Activated CD4-positive, alpha-beta memory T cell treated with anti-CD3 and anti-CD28 coated beads, Interleukin-2, amount 10 ng/mL, durations not matched to agents 7 days and 5 days (primary cell): ENCODE measurements at regions not wholly inside any gene's neighbourhood (a gene's known extent, or its start where the extent isn't known, plus 50 kb on each side); places are given as distances from the start of the nearest gene placed in this dataset.

Experiments
- CTCF ChIA-PET: fragments of 350-600 bp; sonication (Branson Sonifier 250); formaldehyde crosslinking; loops from one replicate; lab custom pipeline; 2021; ENCODE audit warnings: antibody characterized with exemption, inconsistent platforms; lab: Charles Lee
- POLR2A ChIA-PET: fragments of 350-600 bp; sonication (Branson Sonifier 250); formaldehyde crosslinking; loops from one replicate; lab custom pipeline; 2021; ENCODE audit warnings: antibody characterized with exemption; lab: Charles Lee
- DNase-seq: peaks from one replicate; pipeline ENCODE4 v3.0.0-alpha.2; 2020
- H3K27ac Mint-ChIP-seq: one replicate; pipeline ENCODE4 v1.8.0; 2021; ENCODE audit warnings: mild to moderate bottlenecking, mixed read lengths
- H3K27me3 Mint-ChIP-seq: one replicate; pipeline ENCODE4 v1.8.0; 2021; ENCODE audit warnings: mixed read lengths
- H3K36me3 Mint-ChIP-seq: one replicate; pipeline ENCODE4 v1.8.0; 2021; ENCODE audit warnings: low read depth, mixed read lengths
- H3K4me1 Mint-ChIP-seq: one replicate; pipeline ENCODE4 v1.8.0; 2021; ENCODE audit warnings: mixed read lengths
- H3K4me3 Mint-ChIP-seq: one replicate; pipeline ENCODE4 v1.8.0; 2021; ENCODE audit warnings: mild to moderate bottlenecking, mixed read lengths
- H3K9me3 Mint-ChIP-seq: one replicate; pipeline ENCODE4 v1.8.0; 2021; ENCODE audit warnings: mixed read lengths

- no peaks in the 10 kb centered on the region for H3K36me3 Mint-ChIP-seq
- H3K27me3 Mint-ChIP-seq, result no peaks in the 10 kb centered on the region
- POLR2A ChIA-PET, result no interaction called here
- no peak overlapping the region for H3K4me3 Mint-ChIP-seq
- H3K4me1 Mint-ChIP-seq, result peaks cover 4% of the 10 kb centered on the region
- peaks cover 2% of the 10 kb centered on the region for H3K9me3 Mint-ChIP-seq
- CTCF ChIA-PET, result no interaction called here
- DNase-seq, result no peak
- no peak overlapping the region for H3K27ac Mint-ChIP-seq
Observed at GRCh38 chr7:10034843-10035556, 938.7 kb upstream of the PHF14 start.

DNA sequence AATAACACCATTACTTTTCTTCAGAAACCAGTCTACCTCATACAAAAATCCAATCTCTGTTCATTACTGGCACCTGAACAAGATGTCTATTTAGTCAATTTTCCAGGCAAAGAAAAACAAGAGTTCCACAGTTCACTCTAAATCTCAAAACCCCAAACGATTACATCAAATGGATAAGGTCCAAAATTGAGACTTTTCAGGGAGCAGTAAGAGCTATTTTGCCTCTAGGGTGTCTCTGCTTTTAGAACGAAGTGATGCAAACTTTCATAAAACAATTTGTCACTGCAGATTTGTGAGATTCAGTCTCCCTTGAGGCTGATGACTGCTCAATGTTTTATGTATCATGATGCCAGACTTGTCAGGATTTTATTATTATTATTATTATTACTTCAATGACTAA, 937.0 kb upstream of the PHF14 start:
- H3K36me3 Mint-ChIP-seq, result no peaks in the 10 kb centered on the region
- ChIA-PET CTCF (no interaction called here), POLR2A (no interaction called here)
- peaks cover 4% of the 10 kb centered on the region for H3K4me1 Mint-ChIP-seq
- DNase-seq, result no peak
- H3K27ac Mint-ChIP-seq, result no peak overlapping the region
- H3K9me3 Mint-ChIP-seq, result peaks cover 2% of the 10 kb centered on the region
- no peaks in the 10 kb centered on the region for H3K27me3 Mint-ChIP-seq
- H3K4me3 Mint-ChIP-seq, result no peak overlapping the region

DNA sequence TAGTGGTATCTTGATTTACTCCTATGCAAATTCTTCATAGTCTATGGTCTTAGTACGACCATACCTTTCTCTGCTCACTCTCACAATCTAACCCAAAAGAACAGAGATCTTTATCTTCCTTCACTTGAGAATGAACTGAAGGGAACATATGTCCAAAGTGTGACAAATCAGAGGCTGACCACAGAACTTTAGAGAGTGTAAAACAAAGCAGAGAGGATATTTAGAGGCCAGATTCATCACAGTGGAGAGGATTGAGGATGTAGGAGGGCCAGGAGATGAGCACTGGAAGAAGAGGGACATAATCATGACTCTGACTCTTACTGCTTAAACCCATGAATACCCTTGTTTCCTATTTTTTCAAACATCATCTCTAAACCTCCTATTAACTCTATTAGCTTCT, 935.3 kb upstream of the PHF14 start:
- no peak for DNase-seq
- Mint-ChIP-seq H3K4me1 (peaks cover 4% of the 10 kb centered on the region), H3K36me3 (no peaks in the 10 kb centered on the region), H3K9me3 (peaks cover 2% of the 10 kb centered on the region), H3K27ac (no peak overlapping the region), H3K4me3 (no peak overlapping the region), H3K27me3 (no peaks in the 10 kb centered on the region)
- CTCF ChIA-PET, result no interaction called here
- POLR2A ChIA-PET, result no interaction called here

- Mint-ChIP-seq H3K9me3 (peaks cover 2% of the 10 kb centered on the region), H3K4me3 (no peak overlapping the region), H3K27ac (no peak overlapping the region), H3K27me3 (no peaks in the 10 kb centered on the region), H3K4me1 (no peaks in the 10 kb centered on the region), H3K36me3 (no peaks in the 10 kb centered on the region)
- ChIA-PET POLR2A (no interaction called here), CTCF (no interaction called here)
- DNase-seq, result no peak
Observed at GRCh38 chr7:10040674-10041073, 933.0 kb upstream of the PHF14 start.

GRCh38 chr7:10070899-10071298, 902.8 kb upstream of the PHF14 start:
- H3K36me3 Mint-ChIP-seq, result no peaks in the 10 kb centered on the region
- no peak overlapping the region for H3K4me3 Mint-ChIP-seq
- ChIA-PET CTCF (no interaction called here), POLR2A (no interaction called here)
- H3K27me3 Mint-ChIP-seq, result no peaks in the 10 kb centered on the region
- H3K9me3 Mint-ChIP-seq, result peaks cover 3% of the 10 kb centered on the region
- H3K27ac Mint-ChIP-seq, result no peak overlapping the region
- no peaks in the 10 kb centered on the region for H3K4me1 Mint-ChIP-seq
- no peak for DNase-seq

- Mint-ChIP-seq H3K9me3 (peaks cover 17% of the 10 kb centered on the region), H3K4me1 (no peaks in the 10 kb centered on the region), H3K27me3 (no peaks in the 10 kb centered on the region), H3K36me3 (no peaks in the 10 kb centered on the region), H3K4me3 (no peak overlapping the region), H3K27ac (no peak overlapping the region)
- CTCF ChIA-PET, result no interaction called here
- DNase-seq, result no peak
- POLR2A ChIA-PET, result no interaction called here
Observed at GRCh38 chr7:10075866-10076265, 897.8 kb upstream of the PHF14 start.

GRCh38 chr7:10076660-10077300, 896.9 kb upstream of the PHF14 start:
- H3K4me1 Mint-ChIP-seq, result no peaks in the 10 kb centered on the region
- peaks cover 17% of the 10 kb centered on the region for H3K9me3 Mint-ChIP-seq
- no peak for DNase-seq
- CTCF ChIA-PET, result no interaction called here
- no peak overlapping the region for H3K27ac Mint-ChIP-seq
- H3K4me3 Mint-ChIP-seq, result no peak overlapping the region
- POLR2A ChIA-PET, result no interaction called here
- H3K36me3 Mint-ChIP-seq, result no peaks in the 10 kb centered on the region
- H3K27me3 Mint-ChIP-seq, result no peaks in the 10 kb centered on the region

DNA sequence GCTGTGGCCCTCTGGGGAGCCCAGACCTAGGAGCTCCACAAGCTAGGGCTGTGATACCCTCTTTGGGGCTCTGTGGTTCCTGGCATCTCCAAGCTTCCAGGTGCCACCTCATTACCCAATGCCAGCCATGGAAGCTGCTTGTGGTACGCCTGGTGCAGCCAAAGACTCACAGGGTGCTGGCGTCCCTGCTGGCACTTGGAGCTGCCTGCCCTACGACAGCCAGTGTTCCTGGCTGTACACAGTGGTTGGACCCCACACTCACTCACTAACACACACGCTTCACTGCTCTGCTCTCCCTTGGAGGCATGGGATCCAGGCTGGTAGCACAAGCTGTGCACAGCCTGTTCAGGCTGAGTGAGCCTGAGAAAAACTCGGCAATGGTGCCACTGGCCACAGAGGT, 894.1 kb upstream of the PHF14 start:
- POLR2A ChIA-PET, result no interaction called here
- Mint-ChIP-seq H3K9me3 (peaks cover 17% of the 10 kb centered on the region), H3K27ac (no peak overlapping the region), H3K36me3 (no peaks in the 10 kb centered on the region), H3K4me1 (no peaks in the 10 kb centered on the region), H3K27me3 (no peaks in the 10 kb centered on the region), H3K4me3 (no peak overlapping the region)
- DNase-seq, result no peak
- CTCF ChIA-PET, result no interaction called here

- Mint-ChIP-seq H3K36me3 (no peaks in the 10 kb centered on the region), H3K4me1 (no peaks in the 10 kb centered on the region), H3K9me3 (peaks cover 15% of the 10 kb centered on the region), H3K27ac (no peak overlapping the region), H3K27me3 (no peaks in the 10 kb centered on the region), H3K4me3 (no peak overlapping the region)
- ChIA-PET POLR2A (no interaction called here), CTCF (no interaction called here)
- DNase-seq, result no peak
Observed at GRCh38 chr7:10082896-10083295, 890.8 kb upstream of the PHF14 start.

DNA sequence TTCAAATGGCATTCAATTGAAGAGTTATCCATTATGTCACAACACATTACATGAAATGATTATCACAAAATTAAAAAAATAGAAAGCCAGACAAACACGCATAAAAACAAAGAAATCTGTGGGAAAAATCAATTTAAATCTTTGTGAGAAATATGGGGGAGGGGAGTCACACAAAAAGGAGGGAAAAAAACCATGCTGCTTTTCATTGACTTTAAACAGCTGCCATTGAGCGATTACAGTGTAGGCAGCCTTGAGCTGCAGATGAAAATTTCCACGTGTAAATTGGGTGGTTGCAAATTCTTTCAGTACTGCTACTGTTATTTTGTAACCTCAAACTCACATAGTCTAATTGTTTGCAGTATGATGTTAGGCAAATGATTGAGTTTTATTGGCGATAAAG, 889.9 kb upstream of the PHF14 start:
- Mint-ChIP-seq H3K36me3 (no peaks in the 10 kb centered on the region), H3K27ac (no peak overlapping the region), H3K4me3 (no peak overlapping the region), H3K4me1 (no peaks in the 10 kb centered on the region), H3K27me3 (no peaks in the 10 kb centered on the region), H3K9me3 (peaks cover 12% of the 10 kb centered on the region)
- POLR2A ChIA-PET, result no interaction called here
- CTCF ChIA-PET, result no interaction called here
- DNase-seq, result no peak

GRCh38 chr7:10085231-10085630, 888.4 kb upstream of the PHF14 start:
- peaks cover 11% of the 10 kb centered on the region for H3K9me3 Mint-ChIP-seq
- no peak overlapping the region for H3K27ac Mint-ChIP-seq

DNA sequence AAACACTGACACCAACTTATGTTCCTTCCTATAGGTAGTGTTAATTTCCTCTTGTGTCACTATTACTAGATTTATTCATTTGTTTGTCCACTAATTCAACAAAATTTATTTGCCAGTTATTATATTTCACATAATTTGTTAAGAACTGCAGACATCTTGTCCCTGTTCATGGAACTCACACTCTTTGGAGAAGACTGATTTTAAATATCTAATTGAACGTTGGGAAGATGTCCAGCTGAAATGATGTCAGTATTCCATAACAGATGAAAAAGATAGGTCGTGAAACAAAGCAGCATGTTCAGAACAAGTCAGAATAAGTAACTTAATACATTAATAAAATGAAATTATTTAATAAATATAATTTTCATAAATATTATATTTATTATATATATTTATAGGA, 873.1 kb upstream of the PHF14 start:
- Mint-ChIP-seq H3K4me3 (no peak overlapping the region), H3K9me3 (peaks cover 5% of the 10 kb centered on the region), H3K36me3 (no peaks in the 10 kb centered on the region), H3K27me3 (no peaks in the 10 kb centered on the region), H3K27ac (no peak overlapping the region), H3K4me1 (no peaks in the 10 kb centered on the region)
- DNase-seq, result no peak
- CTCF ChIA-PET, result no interaction called here
- POLR2A ChIA-PET, result no interaction called here

More at GRCh38 chr7:10085231-10085630, 888.4 kb upstream of the PHF14 start:
- H3K27me3 Mint-ChIP-seq, result no peaks in the 10 kb centered on the region
- POLR2A ChIA-PET, result no interaction called here
- no peak overlapping the region for H3K4me3 Mint-ChIP-seq
- DNase-seq, result no peak
- CTCF ChIA-PET, result no interaction called here
- H3K4me1 Mint-ChIP-seq, result no peaks in the 10 kb centered on the region
- H3K36me3 Mint-ChIP-seq, result no peaks in the 10 kb centered on the region

- Mint-ChIP-seq H3K27me3 (no peaks in the 10 kb centered on the region), H3K4me3 (no peak overlapping the region), H3K4me1 (no peaks in the 10 kb centered on the region), H3K9me3 (peaks cover 3% of the 10 kb centered on the region), H3K36me3 (no peaks in the 10 kb centered on the region), H3K27ac (no peak overlapping the region)
- no peak for DNase-seq
- CTCF ChIA-PET, result interaction anchor here (0.7 kb wide), 1 partner anchor 33 kb away, joined by 3 read pairs; no protein-coding TSS in a partner anchor
- POLR2A ChIA-PET, result no interaction called here
Observed at GRCh38 chr7:10101351-10101750, 872.3 kb upstream of the PHF14 start.

DNA sequence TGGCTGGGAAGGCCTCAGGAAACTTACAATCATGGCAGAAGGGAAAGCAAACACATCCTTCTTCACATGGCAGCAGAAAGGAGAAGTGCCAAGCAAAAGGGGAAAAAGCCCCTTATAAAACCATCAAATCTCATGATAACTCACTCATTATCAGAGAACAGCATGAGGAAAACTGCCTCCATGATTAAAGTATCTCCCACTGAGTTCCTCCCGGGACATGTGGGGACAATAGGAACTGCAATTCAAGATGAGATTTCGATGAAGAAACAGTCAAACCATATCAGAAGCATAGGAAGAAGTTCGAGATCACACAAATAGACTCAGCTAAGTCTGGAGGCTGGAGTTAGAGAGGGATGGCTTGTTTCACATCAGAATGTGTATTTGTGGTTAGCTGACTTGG, 869.4 kb upstream of the PHF14 start:
- no peaks in the 10 kb centered on the region for H3K36me3 Mint-ChIP-seq
- CTCF ChIA-PET, result no interaction called here
- POLR2A ChIA-PET, result no interaction called here
- no peak overlapping the region for H3K27ac Mint-ChIP-seq
- no peaks in the 10 kb centered on the region for H3K27me3 Mint-ChIP-seq
- no peaks in the 10 kb centered on the region for H3K4me1 Mint-ChIP-seq
- no peak overlapping the region for H3K4me3 Mint-ChIP-seq
- DNase-seq, result no peak
- H3K9me3 Mint-ChIP-seq, result peaks cover 3% of the 10 kb centered on the region
